GM13977 (cell line): ENCODE measurements at regions not wholly inside any gene's neighbourhood (a gene's known extent, or its start where the extent isn't known, plus 50 kb on each side); places are given as distances from the start of the nearest gene placed in this dataset.

Experiments used
- DNase-seq: peaks from one replicate; pipeline ENCODE4 v3.0.0; 2012; ENCODE audit warnings: low spot score
- CTCF ChIP-seq: IDR thresholded peaks from 2 replicates; pipeline ENCODE4 v1.5.1; 2012; ENCODE audit warnings: mild to moderate bottlenecking, control low read depth; ENCODE audit not compliant: insufficient read depth; ENCODE audit errors: extremely low read depth, missing control alignments
- in situ Hi-C: fragments of 300-500 bp; cut with MboI; formaldehyde crosslinking; loops from one replicate; pipeline ENCODE4 v1.12.0; 2022; ENCODE audit warnings: low sequenced_read_pairs, low pct_unique_long_range_greater_than_20kb, mixed read lengths, inconsistent platforms; ENCODE audit not compliant: unreplicated experiment

DNA sequence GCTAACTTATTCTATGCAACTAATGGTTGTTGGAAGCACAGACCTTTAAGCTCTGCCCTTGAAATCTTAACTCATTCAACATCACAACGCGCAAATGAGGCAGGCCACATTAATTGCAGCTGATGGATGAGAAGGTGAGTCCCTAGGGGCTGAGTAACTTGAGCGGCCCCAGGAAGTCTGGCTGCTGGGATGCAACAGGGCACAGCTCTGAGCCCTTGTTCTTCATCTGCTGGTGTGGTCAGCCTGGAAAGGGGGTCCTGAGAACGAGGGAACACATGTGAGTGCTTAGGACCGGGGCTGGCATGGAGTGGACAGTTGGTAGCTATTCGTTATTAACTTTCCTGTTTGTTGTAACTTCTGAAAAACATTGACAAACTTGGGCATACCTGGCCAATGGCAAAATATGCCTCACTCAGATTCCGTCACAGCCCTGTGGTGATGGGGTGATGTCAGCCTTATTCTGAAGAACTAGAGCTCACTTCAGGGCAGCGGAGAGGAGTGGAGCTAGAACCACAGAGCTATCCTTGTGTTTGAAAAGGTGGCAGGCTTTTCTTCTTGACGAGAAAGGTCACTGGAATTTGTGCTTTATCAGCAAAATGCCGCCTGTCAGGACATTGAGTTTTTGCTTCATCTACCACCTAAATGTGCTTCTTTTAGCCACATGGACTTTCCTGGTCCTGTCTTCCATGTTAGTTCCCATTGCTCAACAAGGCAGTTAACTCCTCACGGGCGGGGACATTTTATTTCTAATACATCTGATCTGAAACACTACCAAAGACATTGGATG lies 145.9 kb upstream of the FHL2 start:
- in situ Hi-C loops: no loop called here
- DNase-seq: no peak

DNA sequence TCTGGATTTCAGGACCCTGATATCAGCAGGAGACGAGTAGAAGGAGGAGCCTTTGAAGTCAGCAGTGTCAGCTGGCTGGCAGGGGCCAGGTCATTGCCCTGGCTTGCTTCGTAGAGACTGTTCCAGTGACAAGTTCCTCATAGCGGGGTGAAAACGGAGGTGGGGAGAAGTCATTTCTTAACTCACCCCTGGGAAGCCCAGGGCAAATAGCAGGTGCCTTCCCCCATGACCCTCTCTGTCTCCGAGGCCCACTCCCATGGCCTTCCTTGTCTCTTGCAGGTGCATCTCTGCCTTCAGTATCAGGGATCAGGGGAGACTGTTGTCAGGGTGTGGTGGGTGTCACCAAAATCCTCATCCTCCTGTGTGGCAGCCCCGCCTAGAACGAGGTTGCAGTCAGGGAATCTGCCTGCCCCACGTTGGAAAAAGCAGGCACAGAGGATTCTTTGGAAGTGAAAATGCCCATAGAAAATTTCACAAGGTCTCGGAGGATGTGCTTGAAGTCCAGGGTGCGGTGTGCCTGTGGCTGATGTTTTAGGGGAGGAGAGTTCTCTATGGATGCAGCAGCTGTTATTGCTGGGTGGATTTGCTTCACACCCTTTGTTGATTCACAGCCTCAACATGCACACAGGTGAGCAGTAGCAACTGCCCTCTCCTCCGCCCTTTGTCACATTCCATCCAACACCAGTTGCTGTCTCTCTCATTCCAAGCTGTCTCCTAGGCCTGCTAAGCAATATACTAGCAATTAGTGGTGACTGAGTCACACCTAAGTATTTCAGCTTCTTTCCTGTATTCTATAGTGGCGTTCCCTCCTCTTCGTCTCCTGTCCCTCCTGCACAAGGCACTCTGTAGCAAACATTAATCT lies 142.6 kb upstream of the FHL2 start:
- in situ Hi-C loops: no loop called here
- TF ChIP-seq CTCF: no peak
- no peak for DNase-seq

More for the DNA sequence above, 145.9 kb upstream of the FHL2 start:
- TF ChIP-seq CTCF: no peak

GRCh38 chr2:105540642-105541041 lies 141.8 kb upstream of the FHL2 start:
- TF ChIP-seq CTCF: no peak
- no peak for DNase-seq
- in situ Hi-C loops: no loop called here

GRCh38 chr2:105539331-105539730 lies 140.5 kb upstream of the FHL2 start:
- no peak for DNase-seq
- no peak for TF ChIP-seq CTCF
- in situ Hi-C loops: loop anchor here (10.0 kb wide), 1 partner anchor 155 kb away; no protein-coding TSS in a partner anchor

- in situ Hi-C loops: loop anchor here (10.0 kb wide), 1 partner anchor 154 kb away; no protein-coding TSS in a partner anchor
- DNase-seq: no peak
- TF ChIP-seq CTCF: no peak
Observed at GRCh38 chr2:105538840-105539239, 140.0 kb upstream of the FHL2 start.

GRCh38 chr2:105537920-105538319 lies 139.1 kb upstream of the FHL2 start:
- TF ChIP-seq CTCF: no peak
- in situ Hi-C loops: loop anchor here (10.0 kb wide), 1 partner anchor 153 kb away; no protein-coding TSS in a partner anchor
- no peak for DNase-seq
